Activated naive CD4-positive, alpha-beta T cell treated with anti-CD3 and anti-CD28 coated beads for 36 hours (primary cell): ENCODE measurements at regions not wholly inside any gene's neighbourhood (a gene's known extent, or its start where the extent isn't known, plus 50 kb on each side); places are given as distances from the start of the nearest gene placed in this dataset.
A peak's percentile ranks its signal among the peaks of the same experiment; 100 is the strongest.
"Not testable (repeated sequence)": the region's sequence is repeated elsewhere in the genome, so short reads cannot be mapped to it uniquely, and the experiment has no call there.

Experiments
- CTCF ChIA-PET: fragments of 350-600 bp; sonication (Branson Sonifier 250); formaldehyde crosslinking; loops from one replicate; lab custom pipeline; 2021; ENCODE audit warnings: antibody characterized with exemption; lab: Charles Lee
- DNase-seq: peaks from one replicate; pipeline ENCODE4 v3.0.0-alpha.2; 2020
- H3K27ac Mint-ChIP-seq: one replicate; pipeline ENCODE4 v1.8.0; 2021; ENCODE audit warnings: mild to moderate bottlenecking, mixed read lengths
- H3K27me3 Mint-ChIP-seq: one replicate; pipeline ENCODE4 v1.8.0; 2021; ENCODE audit warnings: low read depth, mixed read lengths
- H3K36me3 Mint-ChIP-seq: one replicate; pipeline ENCODE4 v1.8.0; 2021; ENCODE audit warnings: low read depth, mixed read lengths
- H3K4me1 Mint-ChIP-seq: one replicate; pipeline ENCODE4 v1.8.0; 2021; ENCODE audit warnings: low read depth, mixed read lengths
- H3K4me3 Mint-ChIP-seq: one replicate; pipeline ENCODE4 v1.8.0; 2021; ENCODE audit warnings: mild to moderate bottlenecking, moderate library complexity, mixed read lengths
- H3K9me3 Mint-ChIP-seq: one replicate; pipeline ENCODE4 v1.8.0; 2021; ENCODE audit warnings: mixed read lengths
- intact Hi-C: fragments of 100-400 bp; cut with micrococcal nuclease; formaldehyde crosslinking; loops from one replicate; pipeline ENCODE4 v1.15.1; 2023

GRCh38 chr10:81179324-81179723 is 641.6 kb downstream of the SH2D4B start:
- H3K9me3 Mint-ChIP-seq, result peaks cover 5% of the 10 kb centered on the region
- H3K36me3 Mint-ChIP-seq, result no peaks in the 10 kb centered on the region
- intact Hi-C loops, result loop anchor here (1.0 to 2.0 kb wide), 2 partner anchors 480 to 517 kb away; no protein-coding TSS in a partner anchor
- H3K27me3 Mint-ChIP-seq, result peaks cover 3% of the 10 kb centered on the region
- no peak for DNase-seq
- no peak overlapping the region for H3K4me3 Mint-ChIP-seq
- H3K4me1 Mint-ChIP-seq, result no peaks in the 10 kb centered on the region
- H3K27ac Mint-ChIP-seq, result no peak overlapping the region
- CTCF ChIA-PET, result interaction anchor here (0.7 to 1.8 kb wide), 7 partner anchors 20 to 735 kb away, joined by 3 to 5 read pairs (median 3); no protein-coding TSS in a partner anchor

- DNase-seq, result peak; percentile 13
- intact Hi-C loops, result loop anchor here (1.0 to 2.0 kb wide), 2 partner anchors 481 to 517 kb away; no protein-coding TSS in a partner anchor
- CTCF ChIA-PET, result interaction anchor here (0.7 to 1.8 kb wide), 7 partner anchors 21 to 736 kb away, joined by 3 to 5 read pairs (median 3); no protein-coding TSS in a partner anchor
Measured at GRCh38 chr10:81179805-81180452, 642.2 kb downstream of the SH2D4B start.

GRCh38 chr10:81182296-81182695 is 644.6 kb downstream of the SH2D4B start:
- no peak overlapping the region for H3K27ac Mint-ChIP-seq
- H3K4me3 Mint-ChIP-seq, result no peak overlapping the region
- H3K4me1 Mint-ChIP-seq, result no peaks in the 10 kb centered on the region
- CTCF ChIA-PET, result no interaction called here
- intact Hi-C loops, result no loop called here
- H3K27me3 Mint-ChIP-seq, result peaks cover 3% of the 10 kb centered on the region
- no peaks in the 10 kb centered on the region for H3K36me3 Mint-ChIP-seq
- no peak for DNase-seq
- H3K9me3 Mint-ChIP-seq, result peaks cover 4% of the 10 kb centered on the region

More at GRCh38 chr10:81179805-81180452, 642.2 kb downstream of the SH2D4B start:
- no peaks in the 10 kb centered on the region for H3K36me3 Mint-ChIP-seq
- no peak overlapping the region for H3K4me3 Mint-ChIP-seq
- no peak overlapping the region for H3K27ac Mint-ChIP-seq
- H3K9me3 Mint-ChIP-seq, result peaks cover 5% of the 10 kb centered on the region
- H3K27me3 Mint-ChIP-seq, result peaks cover 3% of the 10 kb centered on the region
- H3K4me1 Mint-ChIP-seq, result no peaks in the 10 kb centered on the region

- intact Hi-C loops, result no loop called here
- no peak for DNase-seq
- H3K36me3 Mint-ChIP-seq, result no peaks in the 10 kb centered on the region
- H3K27me3 Mint-ChIP-seq, result no peaks in the 10 kb centered on the region
- no peak overlapping the region for H3K27ac Mint-ChIP-seq
- no peaks in the 10 kb centered on the region for H3K4me1 Mint-ChIP-seq
- H3K4me3 Mint-ChIP-seq, result no peak overlapping the region
- CTCF ChIA-PET, result no interaction called here
- no peaks in the 10 kb centered on the region for H3K9me3 Mint-ChIP-seq
Measured at GRCh38 chr10:81192221-81192788, 654.6 kb downstream of the SH2D4B start.

- Mint-ChIP-seq H3K27me3 (no peaks in the 10 kb centered on the region), H3K9me3 (no peaks in the 10 kb centered on the region), H3K36me3 (no peaks in the 10 kb centered on the region), H3K4me3 (no peak overlapping the region), H3K27ac (no peak overlapping the region), H3K4me1 (no peaks in the 10 kb centered on the region)
- no peak for DNase-seq
- intact Hi-C loops, result no loop called here
- CTCF ChIA-PET, result no interaction called here
Measured at GRCh38 chr10:81200801-81201200, 663.1 kb downstream of the SH2D4B start.

- intact Hi-C loops, H3K36me3 Mint-ChIP-seq, H3K27ac Mint-ChIP-seq, H3K4me3 Mint-ChIP-seq, H3K4me1 Mint-ChIP-seq, H3K9me3 Mint-ChIP-seq, DNase-seq, H3K27me3 Mint-ChIP-seq, CTCF ChIA-PET: not testable (repeated sequence)
Measured at GRCh38 chr10:81207359-81207758, 667.6 kb upstream of the NRG3 start.

- intact Hi-C loops, result no loop called here
- H3K4me3 Mint-ChIP-seq, result no peak overlapping the region
- no peak for DNase-seq
- no peak overlapping the region for H3K27ac Mint-ChIP-seq
- H3K27me3 Mint-ChIP-seq, result peaks cover 2% of the 10 kb centered on the region
- H3K4me1 Mint-ChIP-seq, result no peaks in the 10 kb centered on the region
- no peaks in the 10 kb centered on the region for H3K9me3 Mint-ChIP-seq
- CTCF ChIA-PET, result no interaction called here
- H3K36me3 Mint-ChIP-seq, result no peaks in the 10 kb centered on the region
Measured at GRCh38 chr10:81213370-81213769, 661.6 kb upstream of the NRG3 start.

GRCh38 chr10:81215498-81215897 is 659.5 kb upstream of the NRG3 start:
- CTCF ChIA-PET, result no interaction called here
- H3K27me3 Mint-ChIP-seq, result peaks cover 2% of the 10 kb centered on the region
- no peak overlapping the region for H3K27ac Mint-ChIP-seq
- no peak for DNase-seq
- no peaks in the 10 kb centered on the region for H3K9me3 Mint-ChIP-seq
- intact Hi-C loops, result no loop called here
- no peaks in the 10 kb centered on the region for H3K36me3 Mint-ChIP-seq
- H3K4me1 Mint-ChIP-seq, result no peaks in the 10 kb centered on the region
- no peak overlapping the region for H3K4me3 Mint-ChIP-seq

- CTCF ChIA-PET, result no interaction called here
- H3K9me3 Mint-ChIP-seq, result no peaks in the 10 kb centered on the region
- peaks cover 2% of the 10 kb centered on the region for H3K27me3 Mint-ChIP-seq
- intact Hi-C loops, result no loop called here
- H3K27ac Mint-ChIP-seq, result no peak overlapping the region
- no peak for DNase-seq
- no peaks in the 10 kb centered on the region for H3K4me1 Mint-ChIP-seq
- H3K36me3 Mint-ChIP-seq, result no peaks in the 10 kb centered on the region
- no peak overlapping the region for H3K4me3 Mint-ChIP-seq
Measured at GRCh38 chr10:81216949-81217348, 658.0 kb upstream of the NRG3 start.

GRCh38 chr10:81218307-81218706 is 656.7 kb upstream of the NRG3 start:
- H3K4me3 Mint-ChIP-seq, result no peak overlapping the region
- H3K36me3 Mint-ChIP-seq, result no peaks in the 10 kb centered on the region
- DNase-seq, result no peak
- no peaks in the 10 kb centered on the region for H3K9me3 Mint-ChIP-seq
- CTCF ChIA-PET, result interaction anchor here (1.1 kb wide), 1 partner anchor 39 kb away, joined by 3 read pairs; no protein-coding TSS in a partner anchor
- H3K27me3 Mint-ChIP-seq, result peaks cover 2% of the 10 kb centered on the region
- H3K4me1 Mint-ChIP-seq, result no peaks in the 10 kb centered on the region
- H3K27ac Mint-ChIP-seq, result no peak overlapping the region
- intact Hi-C loops, result no loop called here

GRCh38 chr10:81219758-81220157 is 655.2 kb upstream of the NRG3 start:
- H3K27ac Mint-ChIP-seq, result no peak overlapping the region
- no peak overlapping the region for H3K4me3 Mint-ChIP-seq
- H3K4me1 Mint-ChIP-seq, result no peaks in the 10 kb centered on the region
- intact Hi-C loops, result no loop called here
- H3K9me3 Mint-ChIP-seq, result no peaks in the 10 kb centered on the region
- CTCF ChIA-PET, result interaction anchor here (0.6 to 1.1 kb wide), 2 partner anchors 40 to 76 kb away, joined by 3 read pairs; no protein-coding TSS in a partner anchor
- peaks cover 2% of the 10 kb centered on the region for H3K27me3 Mint-ChIP-seq
- DNase-seq, result no peak
- H3K36me3 Mint-ChIP-seq, result no peaks in the 10 kb centered on the region

GRCh38 chr10:81248886-81249285 is 626.1 kb upstream of the NRG3 start:
- Mint-ChIP-seq H3K4me1 (no peaks in the 10 kb centered on the region), H3K4me3 (no peak overlapping the region), H3K27ac (no peak overlapping the region), H3K9me3 (no peaks in the 10 kb centered on the region), H3K27me3 (no peaks in the 10 kb centered on the region), H3K36me3 (no peaks in the 10 kb centered on the region)
- intact Hi-C loops, result no loop called here
- CTCF ChIA-PET, result no interaction called here
- DNase-seq, result no peak
